ENCODE measurements at regions not wholly inside any gene's neighbourhood (a gene's known extent, or its start where the extent isn't known, plus 50 kb on each side); places are given as distances from the start of the nearest gene placed in this dataset.

- ChIA-PET POLR2A (no interaction called here), CTCF (no interaction called here)
- H3K9me2 ChIP-seq = no peaks in the 10 kb centered on the region
- no peaks in the 10 kb centered on the region for H4K20me1 ChIP-seq (ENCODE audit: insufficient read depth)
- no peaks in the 10 kb centered on the region for H3K79me2 ChIP-seq (ENCODE audit: insufficient read depth)
- H3F3A ChIP-seq (replicated peaks; ENCODE audit: insufficient read depth) = no peaks in the 10 kb centered on the region
- no peaks in the 10 kb centered on the region for H3K4me1 ChIP-seq (ENCODE audit: control insufficient read depth in 1 of 2, insufficient read depth in 2 of 2, low read depth in 1 of 2, low read length in 1 of 2)
- H3K9me3 ChIP-seq = no peaks in the 10 kb centered on the region
- no peaks in the 10 kb centered on the region for H3K27me3 ChIP-seq (ENCODE audit: insufficient read depth)
- 14% methylated on average over 6 of the region's 6 CpGs for WGBS (ENCODE audit: low lambda C conversion rate)
- no peak overlapping the region for H3K4me2 ChIP-seq
- H3K4me3 ChIP-seq (ENCODE audit: low read depth in 2 of 2, low read length in 1 of 2) = no peak overlapping the region
- TF ChIP-seq FOXJ3 (CRISPR knock-in tag; IDR thresholded peaks at IDR 0.05) (no peak), POLR2AphosphoS5 (IDR thresholded peaks at IDR 0.05; ENCODE audit: low read depth, low read length) (no peak), MEF2A (IDR thresholded peaks at IDR 0.05; ENCODE audit: borderline replicate concordance, low read depth) (no peak), RFX5 (IDR thresholded peaks at IDR 0.05; ENCODE audit: low read length) (no peak), REST (IDR thresholded peaks at IDR 0.05; ENCODE audit: low read depth, low read length) (no peak), RCOR1 (IDR thresholded peaks at IDR 0.05; ENCODE audit: low read length) (no peak), ELF1 (IDR thresholded peaks at IDR 0.05) (no peak), FOXM1 (IDR thresholded peaks at IDR 0.05; ENCODE audit: low read depth) (no peak), IRF3 (IDR thresholded peaks at IDR 0.05; ENCODE audit: low read depth, low read length) (no peak), MAX (IDR thresholded peaks at IDR 0.05; ENCODE audit: low read depth) (no peak), CTCF (IDR thresholded peaks at IDR 0.05) (no peak), NFIC (IDR thresholded peaks at IDR 0.05; ENCODE audit: borderline replicate concordance) (no peak), ZBTB33 (IDR thresholded peaks at IDR 0.05; ENCODE audit: borderline replicate concordance, low read depth) (no peak)
- no peak overlapping the region for H3K9ac ChIP-seq
- H2AFZ ChIP-seq (ENCODE audit: low read depth) = no peak overlapping the region
- no peak overlapping the region for H3K27ac ChIP-seq (ENCODE audit: low read depth in 2 of 2, low read length in 1 of 2)
- no peaks in the 10 kb centered on the region for H3K36me3 ChIP-seq (replicated peaks in 1 of 2; ENCODE audit: control insufficient read depth in 1 of 2, insufficient read depth in 2 of 2, low read length in 1 of 2)
- no peak for DNase-seq
Measured at GRCh38 chrX:4193500-4194155, 480.2 kb upstream of the PRKX start.

Data from SK-N-SH (cell line).